PC-3 (cell line): ENCODE measurements at regions not wholly inside any gene's neighbourhood (a gene's known extent, or its start where the extent isn't known, plus 50 kb on each side); places are given as distances from the start of the nearest gene placed in this dataset.

ENCODE experiments used
- ATAC-seq: fragments of 200-7000 bp; cut with Tn5 transposase; 2 replicates; pipeline ENCODE4 v1.9.1; 2020; ENCODE audit warnings: mild to moderate bottlenecking, moderate library complexity
- BruUV-seq: library from RNA; stranded (reverse); fragments of 400-500 nt; replicated peaks from 2 replicates; lab custom pipeline; 2021; lab: Mats Ljungman, UMichigan
- CTCF ChIA-PET: fragments of 300-600 bp; sonication (Branson Sonifier 250); formaldehyde crosslinking; loops from one replicate; lab custom pipeline; 2022; ENCODE audit warnings: antibody characterized with exemption; lab: Charles Lee
- POLR2A ChIA-PET: fragments of 300-600 bp; sonication (Branson Sonifier 250); formaldehyde crosslinking; loops from one replicate; lab custom pipeline; 2022; ENCODE audit warnings: antibody characterized with exemption; ENCODE audit not compliant: unreplicated experiment; lab: Charles Lee
- DNase-seq: peaks from one replicate; pipeline ENCODE4 v3.0.0-alpha.2; 2015
- H2AFZ ChIP-seq: fragments of 300-600 bp; sonication (generic); 2 replicates; pipeline ENCODE4 v1.6.0; 2016; ENCODE audit warnings: antibody characterized with exemption, low read length
- H3F3A ChIP-seq: fragments of 300-600 bp; sonication (generic); one replicate; pipeline ENCODE4 v1.6.0; 2017; ENCODE audit warnings: antibody characterized with exemption, low read length, control low read depth, mild to moderate bottlenecking; ENCODE audit not compliant: unreplicated experiment
- H3K27ac ChIP-seq: fragments of 300-600 bp; sonication (generic); 2 replicates; pipeline ENCODE4 v1.5.1; 2016; ENCODE audit warnings: mild to moderate bottlenecking, low read length
- H3K27me3 ChIP-seq: fragments of 300-600 bp; sonication (generic); 2 replicates; pipeline ENCODE4 v1.6.1; 2016; ENCODE audit warnings: low read length, mixed read lengths
- H3K36me3 ChIP-seq: fragments of 300-600 bp; sonication (generic); 2 replicates; pipeline ENCODE4 v1.6.1; 2016; ENCODE audit warnings: low read depth, mixed run types, low read length, mixed read lengths
- H3K4me1 ChIP-seq: fragments of 300-600 bp; sonication (generic); 2 replicates; pipeline ENCODE4 v1.5.1; 2016; ENCODE audit warnings: low read length; ENCODE audit not compliant: insufficient read depth
- H3K4me2 ChIP-seq: fragments of 300-600 bp; sonication (generic); 2 replicates; pipeline ENCODE4 v1.6.0; 2016; ENCODE audit warnings: low read length
- H3K4me3 ChIP-seq: fragments of 300-600 bp; sonication (generic); 2 replicates; pipeline ENCODE4 v1.5.1; 2016; ENCODE audit warnings: mild to moderate bottlenecking, low read length, mixed read lengths
- H3K79me2 ChIP-seq: fragments of 300-600 bp; sonication (generic); 2 replicates; pipeline ENCODE4 v1.6.1; 2017; ENCODE audit warnings: low read length, mixed read lengths
- H3K9ac ChIP-seq: fragments of 300-600 bp; sonication (generic); 2 replicates; pipeline ENCODE4 v1.6.0; 2016; ENCODE audit warnings: mild to moderate bottlenecking, low read length
- H3K9me2 ChIP-seq: fragments of 300-600 bp; sonication (generic); replicated peaks from 2 replicates; pipeline ENCODE4 v1.6.1; 2016; ENCODE audit warnings: mixed run types, low read length, mixed read lengths
- H3K9me3 ChIP-seq: fragments of 300-600 bp; sonication (generic); 2 replicates; pipeline ENCODE4 v1.6.1; 2016; ENCODE audit warnings: low read length, mixed read lengths
- H4K20me1 ChIP-seq: fragments of 300-600 bp; sonication (generic); 2 replicates; pipeline ENCODE4 v1.6.1; 2016; ENCODE audit warnings: low read length, mixed read lengths
- EZH2 ChIP-seq: fragments of 300-600 bp; sonication (generic); IDR thresholded peaks from one replicate; pipeline ENCODE4 v1.6.1; 2017; ENCODE audit warnings: antibody characterized with exemption, mild to moderate bottlenecking, low read length; ENCODE audit not compliant: unreplicated experiment
- EZH2phosphoT487 ChIP-seq: fragments of 300-600 bp; sonication (generic); IDR thresholded peaks from 2 replicates; pipeline ENCODE4 v1.6.1; 2018; ENCODE audit warnings: mild to moderate bottlenecking, antibody characterized with exemption, low read length, borderline replicate concordance
- intact Hi-C: fragments of 100-400 bp; cut with micrococcal nuclease; formaldehyde crosslinking; loops from 2 replicates; pipeline ENCODE4 v1.9.0; 2023
- TF ChIP-seq, protein P1 (sequence below): fragments of 300-600 bp; sonication (generic); conservative IDR thresholded peaks from 2 replicates; pipeline ENCODE4 v1.5.1; 2017; ENCODE audit warnings: antibody characterized with exemption, low read depth, mild to moderate bottlenecking, low read length

DNA sequence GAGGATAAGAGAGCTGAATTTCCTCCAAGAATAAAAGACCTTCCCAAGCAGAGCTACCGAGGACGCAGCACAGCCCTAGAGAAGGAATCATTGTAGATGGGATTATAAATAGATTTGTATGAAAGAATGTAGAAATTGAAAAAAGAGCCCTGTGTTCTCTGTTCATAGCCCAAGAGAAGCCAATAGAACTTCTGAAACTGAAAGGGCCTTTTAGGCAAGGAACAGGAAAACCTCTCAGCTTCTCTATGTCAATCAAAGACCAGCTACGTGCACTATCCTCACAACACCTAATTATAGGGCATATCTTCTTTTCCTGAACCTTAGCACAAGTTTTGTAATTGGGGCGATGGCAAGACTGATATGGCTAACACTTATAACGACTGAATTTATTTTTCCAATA, 192.4 kb upstream of the RNPC3 start:
- H3F3A ChIP-seq, result no peaks in the 10 kb centered on the region
- ChIA-PET POLR2A (interaction anchor here (0.5 kb wide), 1 partner anchor 10 kb away, joined by 6 read pairs; no protein-coding TSS in a partner anchor), CTCF (no interaction called here)
- DNase-seq (no peak), ATAC-seq (no peak)
- intact Hi-C loops, result no loop called here
- no peaks in the 10 kb centered on the region for H3K9me3 ChIP-seq
- H2AFZ ChIP-seq, result no peak overlapping the region
- H3K27ac ChIP-seq, result no peak overlapping the region
- no peaks in the 10 kb centered on the region for H3K9me2 ChIP-seq
- H3K4me1 ChIP-seq, result no peaks in the 10 kb centered on the region
- H3K27me3 ChIP-seq, result peaks cover 24% of the 10 kb centered on the region
- H3K4me3 ChIP-seq, result no peak overlapping the region
- no peak overlapping the region for H3K4me2 ChIP-seq
- TF ChIP-seq EZH2 (no peak), EZH2phosphoT487 (no peak)
- TF ChIP-seq, protein P1, sequence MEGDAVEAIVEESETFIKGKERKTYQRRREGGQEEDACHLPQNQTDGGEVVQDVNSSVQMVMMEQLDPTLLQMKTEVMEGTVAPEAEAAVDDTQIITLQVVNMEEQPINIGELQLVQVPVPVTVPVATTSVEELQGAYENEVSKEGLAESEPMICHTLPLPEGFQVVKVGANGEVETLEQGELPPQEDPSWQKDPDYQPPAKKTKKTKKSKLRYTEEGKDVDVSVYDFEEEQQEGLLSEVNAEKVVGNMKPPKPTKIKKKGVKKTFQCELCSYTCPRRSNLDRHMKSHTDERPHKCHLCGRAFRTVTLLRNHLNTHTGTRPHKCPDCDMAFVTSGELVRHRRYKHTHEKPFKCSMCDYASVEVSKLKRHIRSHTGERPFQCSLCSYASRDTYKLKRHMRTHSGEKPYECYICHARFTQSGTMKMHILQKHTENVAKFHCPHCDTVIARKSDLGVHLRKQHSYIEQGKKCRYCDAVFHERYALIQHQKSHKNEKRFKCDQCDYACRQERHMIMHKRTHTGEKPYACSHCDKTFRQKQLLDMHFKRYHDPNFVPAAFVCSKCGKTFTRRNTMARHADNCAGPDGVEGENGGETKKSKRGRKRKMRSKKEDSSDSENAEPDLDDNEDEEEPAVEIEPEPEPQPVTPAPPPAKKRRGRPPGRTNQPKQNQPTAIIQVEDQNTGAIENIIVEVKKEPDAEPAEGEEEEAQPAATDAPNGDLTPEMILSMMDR, result no peak
- no peak overlapping the region for H3K9ac ChIP-seq
- no peaks in the 10 kb centered on the region for H3K36me3 ChIP-seq
- no peaks in the 10 kb centered on the region for H4K20me1 ChIP-seq
- no TSS peak for BruUV-seq
- no peaks in the 10 kb centered on the region for H3K79me2 ChIP-seq

GRCh38 chr1:103327054-103327719, 198.3 kb upstream of the RNPC3 start:
- H4K20me1 ChIP-seq, result no peaks in the 10 kb centered on the region
- H3K4me1 ChIP-seq, result no peaks in the 10 kb centered on the region
- no peak for ATAC-seq
- no peak overlapping the region for H2AFZ ChIP-seq
- intact Hi-C loops, result no loop called here
- no peak overlapping the region for H3K9ac ChIP-seq
- CTCF ChIA-PET, result no interaction called here
- no TSS peak for BruUV-seq
- H3K36me3 ChIP-seq, result no peaks in the 10 kb centered on the region
- TF ChIP-seq EZH2 (no peak), EZH2phosphoT487 (no peak)
- TF ChIP-seq, protein P1, result no peak
- H3K27me3 ChIP-seq, result peaks cover 16% of the 10 kb centered on the region; the same call in 1 of the 2 replicates
- H3K4me2 ChIP-seq, result no peak overlapping the region
- H3K9me3 ChIP-seq, result no peaks in the 10 kb centered on the region
- H3K27ac ChIP-seq, result no peak overlapping the region
- H3K9me2 ChIP-seq, result no peaks in the 10 kb centered on the region
- H3K79me2 ChIP-seq, result no peaks in the 10 kb centered on the region
- H3K4me3 ChIP-seq, result no peak overlapping the region
- H3F3A ChIP-seq, result no peaks in the 10 kb centered on the region
- POLR2A ChIA-PET, result no interaction called here
- no peak for DNase-seq

GRCh38 chr1:103326595-103326994, 198.9 kb upstream of the RNPC3 start:
- Histone ChIP-seq H3K36me3 (no peaks in the 10 kb centered on the region), H3K9me2 (no peaks in the 10 kb centered on the region), H3K27ac (no peak overlapping the region), H3K9me3 (no peaks in the 10 kb centered on the region), H3K9ac (no peak overlapping the region), H3K27me3 (peaks cover 16% of the 10 kb centered on the region; the same call in 1 of the 2 replicates), H3K4me2 (no peak overlapping the region), H3K4me3 (no peak overlapping the region), H3F3A (no peaks in the 10 kb centered on the region), H4K20me1 (no peaks in the 10 kb centered on the region), H3K79me2 (no peaks in the 10 kb centered on the region), H3K4me1 (no peaks in the 10 kb centered on the region), H2AFZ (no peak overlapping the region)
- ATAC-seq (no peak), DNase-seq (no peak)
- ChIA-PET CTCF (no interaction called here), POLR2A (no interaction called here)
- BruUV-seq, result no TSS peak
- TF ChIP-seq, protein P1, result no peak
- TF ChIP-seq EZH2 (no peak), EZH2phosphoT487 (no peak)
- intact Hi-C loops, result no loop called here
